ENCODE measurements at regions not wholly inside any gene's neighbourhood (a gene's known extent, or its start where the extent isn't known, plus 50 kb on each side); places are given as distances from the start of the nearest gene placed in this dataset.

DNA sequence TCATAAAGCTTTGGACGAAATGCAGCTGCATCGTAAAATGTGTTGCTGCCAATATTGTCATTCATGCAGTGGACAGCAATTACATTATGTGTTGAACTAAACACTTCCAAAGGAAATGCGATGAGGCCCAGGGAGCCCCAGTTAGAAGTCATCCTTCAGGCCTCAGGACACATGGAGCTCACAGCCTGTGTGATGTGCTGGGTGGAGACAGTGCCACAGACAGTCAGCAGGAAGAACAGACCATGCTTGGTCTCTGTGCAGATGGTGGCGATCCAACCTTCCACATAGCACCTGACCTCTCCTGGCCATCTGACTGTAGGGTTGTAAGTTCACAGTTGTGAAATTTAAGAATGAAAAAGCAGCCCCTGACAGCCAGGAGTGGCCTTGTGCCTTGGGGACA lies 118.3 kb upstream of the ALKAL2 start:
- H4K12ac ChIP-seq (ENCODE audit: low read depth, low read length): no peak overlapping the region
- H3K79me1 ChIP-seq (ENCODE audit: low read length): peaks cover 2% of the 10 kb centered on the region
- H2AFZ ChIP-seq (ENCODE audit: insufficient read depth, low read length, poor library complexity): no peak overlapping the region
- no peak overlapping the region for H3K4me3 ChIP-seq (ENCODE audit: low read depth, low read length)
- H3K27me3 ChIP-seq (ENCODE audit: insufficient read depth, low read length): no peaks in the 10 kb centered on the region
- WGBS (ENCODE audit: extremely low coverage, insufficient coverage, insufficient read length): no CpG with 5 or more reads among the region's 4 CpGs
- H2BK5ac ChIP-seq (ENCODE audit: low read depth, low read length, poor library complexity): no peak overlapping the region
- no peak overlapping the region for H3K14ac ChIP-seq (ENCODE audit: low read length)
- H2AK5ac ChIP-seq (ENCODE audit: low read length): no peak overlapping the region
- no peak overlapping the region for H3K4ac ChIP-seq (ENCODE audit: low read depth, low read length)
- H3K4me1 ChIP-seq (ENCODE audit: control insufficient read depth in 1 of 2, insufficient read depth in 2 of 2, low read length in 2 of 2): peaks cover 2 to 3% of the 10 kb centered on the region in 2 experiments
- no peak for DNase-seq
- no peak overlapping the region for H4K91ac ChIP-seq (ENCODE audit: low read depth, low read length)
- no peak overlapping the region for H3K23ac ChIP-seq (ENCODE audit: low read length)
- no peak overlapping the region for H4K8ac ChIP-seq (ENCODE audit: low read depth, low read length)
- no peak overlapping the region for H3K18ac ChIP-seq (ENCODE audit: low read length)
- H2BK120ac ChIP-seq (ENCODE audit: insufficient read depth, low read length, poor library complexity): no peak overlapping the region
- H3K9ac ChIP-seq (ENCODE audit: low read length): no peak overlapping the region
- no peaks in the 10 kb centered on the region for H3K79me2 ChIP-seq (ENCODE audit: control insufficient read depth, insufficient read depth, low read length, poor library complexity)
- H3K36me3 ChIP-seq (ENCODE audit: control insufficient read depth in 1 of 2, insufficient read depth in 2 of 2, low read length in 2 of 2): no peaks in the 10 kb centered on the region
- H3K9me3 ChIP-seq (ENCODE audit: insufficient read depth, low read depth, low read length): peaks cover 8% of the 10 kb centered on the region
- no peak overlapping the region for H3K4me2 ChIP-seq (ENCODE audit: low read length)
- H3K27ac ChIP-seq (ENCODE audit: low read depth, low read length): no peak overlapping the region
- no peak overlapping the region for H2BK12ac ChIP-seq (ENCODE audit: low read length)

DNA sequence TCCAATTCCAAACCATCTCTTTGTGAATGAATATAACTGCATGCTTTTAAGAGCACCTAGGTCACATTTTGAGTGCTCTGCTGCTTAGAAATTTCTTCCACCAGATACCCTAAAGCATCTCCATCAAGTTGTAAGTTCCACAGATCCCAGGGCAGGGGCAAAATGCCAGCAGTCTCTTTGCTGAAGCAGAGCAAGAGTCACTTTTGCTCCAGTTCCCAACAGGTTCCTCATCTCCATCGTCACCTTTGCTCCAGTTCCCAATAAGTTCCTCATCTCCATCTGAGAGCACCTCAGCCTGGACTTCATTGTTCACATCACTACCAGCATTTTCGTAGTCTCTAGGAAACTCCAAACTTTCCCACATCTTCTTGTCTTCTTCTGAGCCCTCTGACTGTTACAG lies 116.7 kb upstream of the ALKAL2 start:
- no CpG with 5 or more reads among the region's 2 CpGs for WGBS (ENCODE audit: extremely low coverage, insufficient coverage, insufficient read length)
- no peak for DNase-seq
- no peak overlapping the region for H4K8ac ChIP-seq (ENCODE audit: low read depth, low read length)

GRCh38 chr2:403682-404081 lies 115.8 kb upstream of the ALKAL2 start:
- Histone ChIP-seq H3K4me1 (ENCODE audit: control insufficient read depth in 1 of 2, insufficient read depth in 2 of 2, low read length in 2 of 2) (peaks cover 6 to 9% of the 10 kb centered on the region in 2 experiments), H4K8ac (ENCODE audit: low read depth, low read length) (no peak overlapping the region), H3K36me3 (ENCODE audit: control insufficient read depth in 1 of 2, insufficient read depth in 2 of 2, low read length in 2 of 2) (no peaks in the 10 kb centered on the region), H3K4me3 (ENCODE audit: low read depth, low read length) (no peak overlapping the region), H2BK5ac (ENCODE audit: low read depth, low read length, poor library complexity) (no peak overlapping the region), H2AFZ (ENCODE audit: insufficient read depth, low read length, poor library complexity) (no peak overlapping the region), H3K79me2 (ENCODE audit: control insufficient read depth, insufficient read depth, low read length, poor library complexity) (no peaks in the 10 kb centered on the region), H4K91ac (ENCODE audit: low read depth, low read length) (no peak overlapping the region), H2BK12ac (ENCODE audit: low read length) (no peak overlapping the region), H2BK120ac (ENCODE audit: insufficient read depth, low read length, poor library complexity) (no peak overlapping the region), H3K27ac (ENCODE audit: low read depth, low read length) (no peak overlapping the region), H3K9me3 (ENCODE audit: insufficient read depth, low read depth, low read length) (peaks cover 2% of the 10 kb centered on the region), H3K79me1 (ENCODE audit: low read length) (peaks cover 2% of the 10 kb centered on the region), H3K9ac (ENCODE audit: low read length) (no peak overlapping the region), H3K4ac (ENCODE audit: low read depth, low read length) (no peak overlapping the region), H3K23ac (ENCODE audit: low read length) (no peak overlapping the region), H3K18ac (ENCODE audit: low read length) (no peak overlapping the region), H2AK5ac (ENCODE audit: low read length) (no peak overlapping the region), H4K12ac (ENCODE audit: low read depth, low read length) (no peak overlapping the region), H3K4me2 (ENCODE audit: low read length) (no peak overlapping the region), H3K27me3 (ENCODE audit: insufficient read depth, low read length) (no peaks in the 10 kb centered on the region), H3K14ac (ENCODE audit: low read length) (no peak overlapping the region)
- DNase-seq: no peak

More for the DNA sequence above, 116.7 kb upstream of the ALKAL2 start:
- Histone ChIP-seq H3K4me1 (ENCODE audit: control insufficient read depth in 1 of 2, insufficient read depth in 2 of 2, low read length in 2 of 2) (peaks cover 6 to 9% of the 10 kb centered on the region in 2 experiments), H3K9me3 (ENCODE audit: insufficient read depth, low read depth, low read length) (peaks cover 2% of the 10 kb centered on the region), H3K4ac (ENCODE audit: low read depth, low read length) (no peak overlapping the region), H3K79me2 (ENCODE audit: control insufficient read depth, insufficient read depth, low read length, poor library complexity) (no peaks in the 10 kb centered on the region), H4K12ac (ENCODE audit: low read depth, low read length) (no peak overlapping the region), H2BK12ac (ENCODE audit: low read length) (no peak overlapping the region), H2AFZ (ENCODE audit: insufficient read depth, low read length, poor library complexity) (no peak overlapping the region), H2AK5ac (ENCODE audit: low read length) (no peak overlapping the region), H2BK120ac (ENCODE audit: insufficient read depth, low read length, poor library complexity) (no peak overlapping the region), H3K9ac (ENCODE audit: low read length) (no peak overlapping the region), H4K91ac (ENCODE audit: low read depth, low read length) (no peak overlapping the region), H3K14ac (ENCODE audit: low read length) (no peak overlapping the region), H3K4me3 (ENCODE audit: low read depth, low read length) (no peak overlapping the region), H3K36me3 (ENCODE audit: control insufficient read depth in 1 of 2, insufficient read depth in 2 of 2, low read length in 2 of 2) (no peaks in the 10 kb centered on the region), H3K4me2 (ENCODE audit: low read length) (no peak overlapping the region), H3K27ac (ENCODE audit: low read depth, low read length) (no peak overlapping the region), H3K79me1 (ENCODE audit: low read length) (peaks cover 2% of the 10 kb centered on the region), H3K23ac (ENCODE audit: low read length) (no peak overlapping the region), H2BK5ac (ENCODE audit: low read depth, low read length, poor library complexity) (no peak overlapping the region), H3K27me3 (ENCODE audit: insufficient read depth, low read length) (no peaks in the 10 kb centered on the region), H3K18ac (ENCODE audit: low read length) (no peak overlapping the region)

- Histone ChIP-seq H3K27me3 (ENCODE audit: insufficient read depth, low read length) (no peaks in the 10 kb centered on the region), H2AFZ (ENCODE audit: insufficient read depth, low read length, poor library complexity) (no peak overlapping the region), H3K9me3 (ENCODE audit: insufficient read depth, low read depth, low read length) (peaks cover 2% of the 10 kb centered on the region), H3K4ac (ENCODE audit: low read depth, low read length) (no peak overlapping the region), H3K18ac (ENCODE audit: low read length) (no peak overlapping the region), H3K27ac (ENCODE audit: low read depth, low read length) (no peak overlapping the region), H2BK5ac (ENCODE audit: low read depth, low read length, poor library complexity) (no peak overlapping the region), H4K91ac (ENCODE audit: low read depth, low read length) (no peak overlapping the region), H2BK12ac (ENCODE audit: low read length) (no peak overlapping the region), H4K8ac (ENCODE audit: low read depth, low read length) (no peak overlapping the region), H3K4me2 (ENCODE audit: low read length) (no peak overlapping the region), H3K14ac (ENCODE audit: low read length) (no peak overlapping the region), H3K79me1 (ENCODE audit: low read length) (peaks cover 2% of the 10 kb centered on the region), H3K4me1 (ENCODE audit: control insufficient read depth in 1 of 2, insufficient read depth in 2 of 2, low read length in 2 of 2) (peaks cover 8 to 9% of the 10 kb centered on the region in 2 experiments), H3K9ac (ENCODE audit: low read length) (no peak overlapping the region), H3K4me3 (ENCODE audit: low read depth, low read length) (no peak overlapping the region), H4K12ac (ENCODE audit: low read depth, low read length) (no peak overlapping the region), H3K79me2 (ENCODE audit: control insufficient read depth, insufficient read depth, low read length, poor library complexity) (no peaks in the 10 kb centered on the region), H2BK120ac (ENCODE audit: insufficient read depth, low read length, poor library complexity) (no peak overlapping the region), H3K36me3 (ENCODE audit: control insufficient read depth in 1 of 2, insufficient read depth in 2 of 2, low read length in 2 of 2) (no peaks in the 10 kb centered on the region), H2AK5ac (ENCODE audit: low read length) (no peak overlapping the region), H3K23ac (ENCODE audit: low read length) (no peak overlapping the region)
- no peak for DNase-seq
- no CpG with 5 or more reads among the region's 3 CpGs for WGBS (ENCODE audit: extremely low coverage, insufficient coverage, insufficient read length)
Measured at GRCh38 chr2:402721-403120, 114.8 kb upstream of the ALKAL2 start.
